HL-60 (cell line): ENCODE measurements at regions not wholly inside any gene's neighbourhood (a gene's known extent, or its start where the extent isn't known, plus 50 kb on each side); places are given as distances from the start of the nearest gene placed in this dataset.

Experiments
- DNase-seq, 2 experiments: peaks; one replicate each; pipeline ENCODE4 v3.0.0-alpha.2; 2010 to 2020; ENCODE audit warnings: low read depth in 1 of 2, low spot score in 1 of 2
- H3K27ac ChIP-seq: fragments of 250-450 bp; sonication (Bioruptor Pico); replicated peaks from 2 replicates; pipeline ENCODE4 v1.5.1; 2020; ENCODE audit warnings: mild to moderate bottlenecking, moderate library complexity
- H3K27me3 ChIP-seq: fragments of 250-450 bp; sonication (Bioruptor Pico); 2 replicates; pipeline ENCODE4 v1.5.1; 2021; ENCODE audit warnings: mild to moderate bottlenecking, moderate library complexity; ENCODE audit not compliant: insufficient read depth, poor library complexity, severe bottlenecking
- H3K4me3 ChIP-seq: replicated peaks from 2 replicates; pipeline ENCODE4 v1.5.1; 2011; ENCODE audit warnings: mild to moderate bottlenecking, control low read depth, low read length; ENCODE audit not compliant: insufficient read depth
- CTCF ChIP-seq: IDR thresholded peaks from one replicate; pipeline ENCODE4 v1.5.1; 2011; ENCODE audit warnings: low read length, control low read depth, inconsistent platforms; ENCODE audit not compliant: insufficient read depth
- GABPA ChIP-seq: IDR thresholded peaks from 2 replicates; pipeline ENCODE4 v1.6.1; 2012; ENCODE audit warnings: low read depth
- POLR2AphosphoS5 ChIP-seq: IDR thresholded peaks from 2 replicates; pipeline ENCODE4 v1.6.1; 2012; ENCODE audit warnings: low read depth
- REST ChIP-seq: IDR thresholded peaks from 2 replicates; pipeline ENCODE4 v1.6.1; 2012; ENCODE audit warnings: low read depth; ENCODE audit not compliant: insufficient replicate concordance
- SPI1 ChIP-seq: IDR thresholded peaks from 2 replicates; pipeline ENCODE4 v1.6.1; 2012; ENCODE audit warnings: low read depth, mild to moderate bottlenecking, borderline replicate concordance

- peaks cover 6% of the 10 kb centered on the region for H3K27me3 ChIP-seq
- no peak for DNase-seq
- TF ChIP-seq SPI1 (no peak), POLR2AphosphoS5 (no peak), GABPA (no peak), REST (no peak), CTCF (no peak)
- H3K27ac ChIP-seq = no peak overlapping the region
- no peak overlapping the region for H3K4me3 ChIP-seq
Measured at GRCh38 chr20:20890751-20891150, 178.3 kb upstream of the RALGAPA2 start.

GRCh38 chr20:20888936-20889335, 176.5 kb upstream of the RALGAPA2 start:
- no peak overlapping the region for H3K4me3 ChIP-seq
- DNase-seq = no peak
- TF ChIP-seq SPI1 = no peak
- no peak for TF ChIP-seq GABPA
- TF ChIP-seq CTCF = no peak
- no peak for TF ChIP-seq REST
- no peak for TF ChIP-seq POLR2AphosphoS5
- peaks cover 6% of the 10 kb centered on the region for H3K27me3 ChIP-seq
- no peak overlapping the region for H3K27ac ChIP-seq

GRCh38 chr20:20888266-20888656, 175.8 kb upstream of the RALGAPA2 start:
- Histone ChIP-seq H3K27me3 (peaks cover 6% of the 10 kb centered on the region), H3K27ac (no peak overlapping the region), H3K4me3 (no peak overlapping the region)
- no peak for DNase-seq
- TF ChIP-seq GABPA = no peak
- no peak for TF ChIP-seq SPI1
- TF ChIP-seq REST = no peak
- no peak for TF ChIP-seq CTCF
- no peak for TF ChIP-seq POLR2AphosphoS5
